A549 (cell line): ENCODE measurements at regions not wholly inside any gene's neighbourhood (a gene's known extent, or its start where the extent isn't known, plus 50 kb on each side); places are given as distances from the start of the nearest gene placed in this dataset.

Experiments used
- BHLHE40 ChIP-seq: IDR thresholded peaks from 2 replicates; pipeline ENCODE4 v1.6.1; 2012; ENCODE audit warnings: low read depth, low read length, inconsistent platforms
- CHD2 ChIP-seq: fragments of 150-350 bp; IDR thresholded peaks from 2 replicates; pipeline ENCODE4 v1.6.1; 2014; ENCODE audit warnings: low read length; ENCODE audit not compliant: partially characterized antibody
- CTCF ChIP-seq: fragments of >200 bp; sonication (Bioruptor Twin); formaldehyde crosslinking; IDR thresholded peaks from 3 replicates; pipeline ENCODE4 v1.5.1; 2016
- ESRRA ChIP-seq: fragments of 150-350 bp; IDR thresholded peaks from 2 replicates; pipeline ENCODE4 v1.6.1; 2014; ENCODE audit warnings: mild to moderate bottlenecking, low read length, borderline replicate concordance
- HMGXB4 ChIP-seq: fragments of 250-450 bp; sonication (Bioruptor Pico); IDR thresholded peaks from 2 replicates; pipeline ENCODE4 v1.5.0; 2021; ENCODE audit warnings: mild to moderate bottlenecking, moderate library complexity, borderline replicate concordance
- JUN ChIP-seq, 2 experiments: fragments of >200 bp; sonication (Bioruptor Twin); formaldehyde crosslinking; IDR thresholded peaks; 2 replicates in 1 of 2; 3 replicates in 1 of 2; pipeline ENCODE4 v1.6.1; 2016 to 2017
- PBX3 ChIP-seq: IDR thresholded peaks from 2 replicates; pipeline ENCODE4 v1.6.1; 2012
- PHF8 ChIP-seq: fragments of 200-600 bp; sonication (generic); IDR thresholded peaks from 2 replicates; pipeline ENCODE4 v1.6.1; 2016; ENCODE audit warnings: low read depth, mild to moderate bottlenecking, antibody characterized with exemption, moderate library complexity, borderline replicate concordance
- POLR2A ChIP-seq: IDR thresholded peaks from 2 replicates; pipeline ENCODE4 v1.6.1; 2012; ENCODE audit warnings: mild to moderate bottlenecking, low read length
- RAD21 ChIP-seq, 2 experiments: fragments of >200 bp in 1 of 2; sonication (Bioruptor Twin) in 1 of 2; formaldehyde crosslinking in 1 of 2; IDR thresholded peaks in 1 of 2; conservative IDR thresholded peaks in 1 of 2; 2 replicates in 1 of 2; 3 replicates in 1 of 2; pipeline ENCODE4 v1.6.1; 2012 to 2018; ENCODE audit warnings: inconsistent platforms in 1 of 2
- RFX5 ChIP-seq: fragments of 450-650 bp; IDR thresholded peaks from 2 replicates; pipeline ENCODE4 v1.7.1; 2014; ENCODE audit warnings: antibody characterized with exemption, mild to moderate bottlenecking, moderate library complexity

- TF ChIP-seq POLR2A, result no peak
- no peak for TF ChIP-seq CTCF
- TF ChIP-seq ESRRA, result no peak
- TF ChIP-seq CHD2, result no peak
- no peak for TF ChIP-seq RFX5
- no peak for TF ChIP-seq HMGXB4 (CRISPR knock-in tag)
- TF ChIP-seq PHF8, result no peak
- no peak for TF ChIP-seq JUN (IDR thresholded peaks at IDR 0.05)
- no peak for TF ChIP-seq PBX3
- no peak for TF ChIP-seq BHLHE40
- TF ChIP-seq RAD21 (conservative IDR thresholded peaks at IDR 0.05 in 1 of 2, IDR thresholded peaks at IDR 0.05 in 1 of 2), result no peak
Observed at GRCh38 chr5:174585472-174585871, 138.9 kb upstream of the MSX2 start.
